MM.1S (cell line): ENCODE measurements at regions not wholly inside any gene's neighbourhood (a gene's known extent, or its start where the extent isn't known, plus 50 kb on each side); places are given as distances from the start of the nearest gene placed in this dataset.
"Not testable (repeated sequence)": the region's sequence is repeated elsewhere in the genome, so short reads cannot be mapped to it uniquely, and the experiment has no call there.

Experiments used
- DNase-seq: peaks from one replicate; pipeline ENCODE4 v3.0.0-alpha.2; 2015
- H2AFZ ChIP-seq: fragments of 300-600 bp; sonication (generic); 2 replicates; pipeline ENCODE4 v1.6.0; 2016; ENCODE audit warnings: antibody characterized with exemption, low read length
- H3F3A ChIP-seq: fragments of 300-600 bp; sonication (generic); 2 replicates; pipeline ENCODE4 v1.6.1; 2016; ENCODE audit warnings: mild to moderate bottlenecking, antibody characterized with exemption, low read length, moderate library complexity, mixed read lengths; ENCODE audit not compliant: insufficient read depth
- H3K27ac ChIP-seq: fragments of 300-600 bp; sonication (generic); 2 replicates; pipeline ENCODE4 v1.5.1; 2016; ENCODE audit warnings: mild to moderate bottlenecking, low read length
- H3K27me3 ChIP-seq: fragments of 300-600 bp; sonication (generic); replicated peaks from 2 replicates; pipeline ENCODE4 v1.6.0; 2016; ENCODE audit warnings: low read length; ENCODE audit not compliant: insufficient read depth
- H3K36me3 ChIP-seq: fragments of 300-600 bp; sonication (generic); replicated peaks from 2 replicates; pipeline ENCODE4 v1.6.1; 2016; ENCODE audit warnings: mild to moderate bottlenecking, low read length, mixed read lengths; ENCODE audit not compliant: insufficient read depth
- H3K4me1 ChIP-seq: fragments of 300-600 bp; sonication (generic); 2 replicates; pipeline ENCODE4 v1.6.1; 2016; ENCODE audit warnings: low read length, mixed read lengths
- H3K4me2 ChIP-seq: fragments of 300-600 bp; sonication (generic); 2 replicates; pipeline ENCODE4 v1.6.0; 2016; ENCODE audit warnings: low read depth, low read length
- H3K4me3 ChIP-seq: fragments of 300-600 bp; sonication (generic); 2 replicates; pipeline ENCODE4 v1.5.1; 2016; ENCODE audit warnings: low read length, mixed read lengths
- H3K79me2 ChIP-seq: fragments of 300-600 bp; sonication (generic); 2 replicates; pipeline ENCODE4 v1.6.1; 2016; ENCODE audit warnings: mixed run types, low read length, mixed read lengths
- H3K9ac ChIP-seq: fragments of 300-600 bp; sonication (generic); 2 replicates; pipeline ENCODE4 v1.6.1; 2016; ENCODE audit warnings: low read length, mixed read lengths
- H3K9me2 ChIP-seq: fragments of 300-600 bp; sonication (generic); replicated peaks from 2 replicates; pipeline ENCODE4 v1.6.1; 2016; ENCODE audit warnings: mild to moderate bottlenecking, low read length, mixed read lengths; ENCODE audit not compliant: insufficient read depth
- H3K9me3 ChIP-seq: fragments of 300-600 bp; sonication (generic); replicated peaks from 2 replicates; pipeline ENCODE4 v1.6.1; 2016; ENCODE audit warnings: mild to moderate bottlenecking, low read length, mixed read lengths; ENCODE audit not compliant: insufficient read depth
- H4K20me1 ChIP-seq: fragments of 300-600 bp; sonication (generic); 2 replicates; pipeline ENCODE4 v1.6.1; 2016; ENCODE audit warnings: mild to moderate bottlenecking, low read length, moderate library complexity, mixed read lengths; ENCODE audit not compliant: insufficient read depth
- EZH2 ChIP-seq: fragments of 300-600 bp; sonication (generic); optimal IDR thresholded peaks from 2 replicates; pipeline ENCODE3; 2017; ENCODE audit warnings: low read depth, mild to moderate bottlenecking, antibody characterized with exemption, low read length, mixed read lengths
- EZH2phosphoT487 ChIP-seq: fragments of 300-600 bp; sonication (generic); IDR thresholded peaks from 2 replicates; pipeline ENCODE4 v1.6.1; 2018; ENCODE audit warnings: antibody characterized with exemption, low read length
- TF ChIP-seq, protein P1 (sequence below): fragments of 300-600 bp; sonication (generic); IDR thresholded peaks from 2 replicates; pipeline ENCODE4 v1.5.1; 2016; ENCODE audit warnings: antibody characterized with exemption, low read length, mixed read lengths

DNA sequence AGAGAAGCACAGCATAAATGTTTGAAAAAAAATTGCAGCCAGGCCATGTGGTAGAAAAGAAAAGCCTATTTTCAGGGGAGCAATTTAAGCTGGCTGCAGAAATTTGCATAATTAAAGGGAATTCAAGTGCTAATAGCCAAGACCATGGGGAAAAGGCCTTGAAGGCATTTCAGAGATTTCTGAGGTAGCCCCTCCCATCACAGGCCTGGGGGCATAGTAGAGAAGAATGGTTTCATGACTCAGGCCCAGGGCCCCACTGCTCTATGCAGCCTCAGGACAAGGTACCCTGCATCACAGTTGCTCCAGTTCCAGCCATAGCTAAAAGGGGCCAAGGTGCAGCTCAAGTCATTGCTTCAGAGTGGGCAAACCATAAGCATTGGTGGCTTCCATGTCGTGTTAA is 1416.0 kb downstream of the EFNA5 start:
- no peaks in the 10 kb centered on the region for H3K36me3 ChIP-seq
- H3K27me3 ChIP-seq, result no peaks in the 10 kb centered on the region
- H3K4me2 ChIP-seq, result no peak overlapping the region
- H3K9ac ChIP-seq, result no peak overlapping the region
- H4K20me1 ChIP-seq, result no peaks in the 10 kb centered on the region
- no peaks in the 10 kb centered on the region for H3K9me3 ChIP-seq
- no peak overlapping the region for H3K27ac ChIP-seq
- TF ChIP-seq, protein P1, sequence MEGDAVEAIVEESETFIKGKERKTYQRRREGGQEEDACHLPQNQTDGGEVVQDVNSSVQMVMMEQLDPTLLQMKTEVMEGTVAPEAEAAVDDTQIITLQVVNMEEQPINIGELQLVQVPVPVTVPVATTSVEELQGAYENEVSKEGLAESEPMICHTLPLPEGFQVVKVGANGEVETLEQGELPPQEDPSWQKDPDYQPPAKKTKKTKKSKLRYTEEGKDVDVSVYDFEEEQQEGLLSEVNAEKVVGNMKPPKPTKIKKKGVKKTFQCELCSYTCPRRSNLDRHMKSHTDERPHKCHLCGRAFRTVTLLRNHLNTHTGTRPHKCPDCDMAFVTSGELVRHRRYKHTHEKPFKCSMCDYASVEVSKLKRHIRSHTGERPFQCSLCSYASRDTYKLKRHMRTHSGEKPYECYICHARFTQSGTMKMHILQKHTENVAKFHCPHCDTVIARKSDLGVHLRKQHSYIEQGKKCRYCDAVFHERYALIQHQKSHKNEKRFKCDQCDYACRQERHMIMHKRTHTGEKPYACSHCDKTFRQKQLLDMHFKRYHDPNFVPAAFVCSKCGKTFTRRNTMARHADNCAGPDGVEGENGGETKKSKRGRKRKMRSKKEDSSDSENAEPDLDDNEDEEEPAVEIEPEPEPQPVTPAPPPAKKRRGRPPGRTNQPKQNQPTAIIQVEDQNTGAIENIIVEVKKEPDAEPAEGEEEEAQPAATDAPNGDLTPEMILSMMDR, result no peak
- TF ChIP-seq EZH2 (no peak), EZH2phosphoT487 (no peak)
- no peaks in the 10 kb centered on the region for H3F3A ChIP-seq
- H3K9me2 ChIP-seq, result no peaks in the 10 kb centered on the region
- H3K4me1 ChIP-seq, result no peaks in the 10 kb centered on the region
- H3K4me3 ChIP-seq, result no peak overlapping the region
- no peak overlapping the region for H2AFZ ChIP-seq
- DNase-seq, result no peak
- no peaks in the 10 kb centered on the region for H3K79me2 ChIP-seq

DNA sequence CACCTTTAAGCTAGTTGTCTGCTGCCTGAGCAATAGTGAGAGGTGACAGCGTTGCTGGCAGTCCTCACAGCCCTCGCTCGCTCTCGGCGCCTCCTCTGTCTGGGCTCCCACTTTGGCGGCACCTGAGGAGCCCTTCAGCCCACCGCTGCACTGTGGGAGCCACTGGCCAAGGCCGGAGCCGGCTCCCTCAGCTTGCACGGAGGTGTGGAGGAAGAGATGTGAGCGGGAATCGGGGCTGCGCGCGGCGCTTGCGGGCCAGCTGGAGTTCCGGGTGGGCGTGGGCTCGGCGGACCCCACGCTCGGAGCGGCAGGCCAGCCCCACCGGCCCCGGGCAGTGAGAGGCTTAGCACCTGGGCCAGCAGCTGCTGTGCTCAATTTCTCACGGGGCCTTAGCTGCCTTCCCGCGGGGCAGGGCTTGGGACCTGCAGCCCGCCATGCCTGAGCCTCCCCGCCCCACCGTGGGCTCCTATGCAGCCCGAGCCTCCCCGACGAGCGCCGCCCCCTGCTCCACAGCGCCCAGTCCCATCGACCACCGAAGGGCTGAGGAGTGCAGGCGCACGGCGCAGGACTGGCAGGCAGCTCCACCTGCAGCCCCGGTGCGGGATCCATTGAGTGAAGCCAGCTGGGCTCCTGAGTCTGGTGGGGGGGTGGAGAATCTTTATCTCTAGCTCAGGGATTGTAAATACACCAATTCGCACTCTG is 1424.5 kb downstream of the EFNA5 start:
- not testable (repeated sequence) for H3K36me3 ChIP-seq, H3K9ac ChIP-seq, H3K9me2 ChIP-seq, H3K79me2 ChIP-seq, H3K4me2 ChIP-seq, H3K9me3 ChIP-seq, H3K4me3 ChIP-seq, H2AFZ ChIP-seq, H3K27me3 ChIP-seq, H3K27ac ChIP-seq, H3K4me1 ChIP-seq, DNase-seq, H4K20me1 ChIP-seq, H3F3A ChIP-seq

DNA sequence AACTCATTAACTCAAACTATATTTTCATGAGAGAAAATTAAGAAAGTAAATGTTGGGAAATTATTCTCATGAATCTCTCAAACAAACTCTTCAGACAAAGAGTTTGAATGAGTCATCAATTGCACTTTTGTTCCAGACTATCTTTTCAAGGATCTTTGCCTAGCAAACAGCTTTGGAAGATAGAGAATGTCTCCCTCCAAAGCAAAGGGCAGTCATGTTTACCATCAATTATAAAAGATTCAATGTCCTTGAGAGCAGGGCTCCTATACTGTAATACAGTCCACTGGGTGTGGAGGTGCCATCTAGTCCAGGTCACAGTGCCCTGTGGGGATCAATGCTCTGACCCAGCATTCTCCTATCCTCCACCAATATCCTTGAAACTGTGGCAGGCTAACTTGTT is 1429.3 kb downstream of the EFNA5 start:
- H3K9me3 ChIP-seq, result no peaks in the 10 kb centered on the region
- H3K9me2 ChIP-seq, result no peaks in the 10 kb centered on the region
- H2AFZ ChIP-seq, result no peak overlapping the region
- no peak overlapping the region for H3K4me2 ChIP-seq
- no peaks in the 10 kb centered on the region for H3F3A ChIP-seq
- no peak overlapping the region for H3K9ac ChIP-seq
- no peaks in the 10 kb centered on the region for H4K20me1 ChIP-seq
- no peak overlapping the region for H3K27ac ChIP-seq
- no peaks in the 10 kb centered on the region for H3K36me3 ChIP-seq
- H3K4me3 ChIP-seq, result no peak overlapping the region
- H3K27me3 ChIP-seq, result no peaks in the 10 kb centered on the region
- no peak for DNase-seq
- H3K79me2 ChIP-seq, result no peaks in the 10 kb centered on the region
- TF ChIP-seq EZH2 (no peak), EZH2phosphoT487 (no peak)
- TF ChIP-seq, protein P1, result no peak
- H3K4me1 ChIP-seq, result no peaks in the 10 kb centered on the region

DNA sequence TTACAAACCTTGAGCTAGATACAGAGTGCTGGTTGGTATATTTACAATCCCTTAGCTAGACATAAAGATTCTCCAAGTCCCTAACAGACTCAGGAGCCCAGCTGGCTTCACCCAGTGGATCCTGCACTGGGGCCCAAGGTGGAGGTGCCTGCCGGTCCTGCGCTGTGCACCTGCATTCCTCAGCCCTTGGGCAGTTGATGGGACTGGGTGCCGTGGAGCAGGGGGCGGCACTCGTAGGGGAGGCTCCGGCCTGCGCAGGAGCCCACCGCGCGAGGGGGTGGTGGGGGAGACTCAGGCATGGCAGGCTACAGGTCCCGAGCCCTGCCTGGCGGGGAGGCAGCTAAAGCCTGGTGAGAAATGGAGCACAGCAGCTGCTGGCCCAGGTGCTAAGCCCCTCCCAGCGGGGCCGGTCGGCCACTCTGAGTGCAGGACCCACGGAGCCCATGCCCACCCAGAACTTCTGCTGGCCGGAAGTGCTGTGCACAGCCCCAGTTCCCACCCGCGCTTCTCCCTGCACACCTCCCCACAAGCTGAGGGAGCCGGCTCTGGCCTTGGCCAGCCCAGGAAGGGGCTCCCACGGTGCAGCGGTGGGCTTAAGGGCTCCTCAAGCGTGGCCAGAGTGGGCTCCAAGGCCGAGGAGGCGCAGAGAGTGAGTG is 1464.7 kb downstream of the EFNA5 start:
- DNase-seq, result no peak
- Histone ChIP-seq H3K27ac (no peak overlapping the region), H3K9me3 (no peaks in the 10 kb centered on the region), H3F3A (no peaks in the 10 kb centered on the region), H3K9ac (no peak overlapping the region), H3K36me3 (no peaks in the 10 kb centered on the region), H3K4me2 (no peak overlapping the region), H3K4me1 (no peaks in the 10 kb centered on the region), H3K27me3 (no peaks in the 10 kb centered on the region), H3K9me2 (no peaks in the 10 kb centered on the region), H3K79me2 (no peaks in the 10 kb centered on the region), H3K4me3 (no peak overlapping the region), H2AFZ (no peak overlapping the region), H4K20me1 (no peaks in the 10 kb centered on the region)
- TF ChIP-seq, protein P1, result no peak
- TF ChIP-seq EZH2 (no peak), EZH2phosphoT487 (no peak)
